IPS DF 4.7 (cell line): ENCODE measurements at regions not wholly inside any gene's neighbourhood (a gene's known extent, or its start where the extent isn't known, plus 50 kb on each side); places are given as distances from the start of the nearest gene placed in this dataset.

Experiments
- DNase-seq: peaks from one replicate; pipeline ENCODE4 v3.0.0-alpha.2; 2013; ENCODE audit warnings: low spot score; ENCODE audit errors: extremely low read depth

DNA sequence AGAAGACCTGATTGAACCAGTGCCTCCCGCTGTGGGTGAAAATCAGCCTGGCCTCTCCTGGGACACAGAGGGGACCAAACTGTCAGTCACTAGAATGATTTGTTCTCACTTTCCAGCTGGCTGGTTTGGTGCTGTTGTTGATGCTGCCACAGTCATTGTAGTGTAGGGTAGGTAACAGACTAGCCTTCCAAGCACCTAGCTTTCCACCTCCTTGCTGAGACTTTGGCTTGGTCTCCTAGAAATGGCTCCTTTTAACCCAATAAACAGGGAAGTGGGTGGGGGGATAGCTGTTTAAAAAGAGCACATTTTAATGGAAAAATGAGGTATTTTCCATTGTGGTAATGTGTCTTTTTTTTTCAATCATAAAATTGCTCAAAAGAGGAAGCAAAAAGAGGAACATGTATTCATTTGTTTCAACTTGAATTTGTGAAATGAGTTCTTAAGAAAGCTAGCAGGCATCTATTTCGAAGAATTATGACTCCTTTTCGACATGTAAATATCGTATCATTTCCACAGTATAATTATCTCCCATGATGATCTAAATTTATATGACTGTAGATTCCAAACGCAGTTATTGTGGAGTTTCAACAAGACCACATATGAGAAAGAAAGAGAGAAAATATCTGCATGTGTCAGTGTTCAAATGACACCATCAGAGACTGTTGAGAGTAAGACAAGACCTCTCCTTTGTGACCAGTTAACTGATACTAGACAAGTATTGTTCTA, 190.1 kb downstream of the HLX start:
- no peak for DNase-seq

GRCh38 chr1:221069986-221070385, 190.7 kb downstream of the HLX start:
- no peak for DNase-seq

GRCh38 chr1:221071777-221072176, 192.5 kb downstream of the HLX start:
- no peak for DNase-seq

DNA sequence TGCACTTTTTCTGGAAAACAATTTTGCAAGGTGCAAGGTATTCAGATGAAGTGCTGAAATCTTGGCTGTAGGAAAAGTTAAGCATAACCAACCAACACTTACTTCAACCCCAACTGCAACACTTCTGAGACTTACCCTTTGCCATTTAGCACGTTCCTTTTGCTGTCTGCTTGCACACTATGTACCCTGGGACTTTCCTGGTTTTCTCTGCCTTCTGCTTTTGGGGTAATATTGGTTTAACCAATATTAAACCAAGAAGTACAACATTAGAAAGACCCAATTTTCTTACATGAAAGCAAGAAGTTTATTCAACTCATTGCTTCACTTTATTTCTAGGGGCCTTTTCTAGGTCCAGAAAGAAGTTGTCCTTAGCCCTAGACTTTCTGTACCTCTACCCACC, 193.0 kb downstream of the HLX start:
- DNase-seq, result no peak

DNA sequence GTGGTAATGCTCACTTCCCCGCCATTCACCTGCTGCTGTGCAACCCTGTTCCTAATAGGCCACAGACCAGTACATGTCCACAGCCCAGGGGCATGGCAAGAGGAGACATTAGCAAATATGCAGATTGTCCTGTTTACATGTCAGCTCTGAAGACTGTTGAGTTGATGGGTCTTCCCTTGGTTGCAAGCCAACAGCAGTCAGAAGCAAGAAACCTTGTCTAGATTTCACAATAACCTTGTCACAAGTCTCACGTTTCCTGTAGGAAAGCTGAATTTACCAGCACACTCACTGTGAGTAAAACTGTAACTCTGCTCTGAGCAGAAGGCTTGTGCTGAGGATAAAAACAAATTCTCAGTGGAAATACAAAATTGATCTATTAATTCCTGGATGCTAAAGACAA, 195.1 kb downstream of the HLX start:
- no peak for DNase-seq

DNA sequence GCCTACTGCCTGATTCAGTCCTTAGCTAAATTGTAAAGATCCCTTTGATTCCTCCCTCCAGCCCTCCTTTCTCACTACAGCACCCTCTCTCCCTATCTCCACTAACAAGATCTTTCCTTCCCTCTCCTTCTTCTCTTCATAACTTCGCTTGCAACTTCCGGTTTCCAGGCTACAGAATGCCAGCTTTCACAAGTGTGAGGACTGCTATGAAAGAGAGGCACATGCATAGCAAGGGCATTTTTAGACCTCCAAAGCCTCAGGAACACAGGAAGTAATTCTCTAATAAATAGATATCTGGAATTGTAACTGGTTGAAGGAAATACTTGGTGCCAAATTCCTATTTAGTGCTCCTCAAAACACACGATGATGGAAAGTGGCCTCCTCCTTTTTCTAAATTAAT, 196.7 kb downstream of the HLX start:
- no peak for DNase-seq

DNA sequence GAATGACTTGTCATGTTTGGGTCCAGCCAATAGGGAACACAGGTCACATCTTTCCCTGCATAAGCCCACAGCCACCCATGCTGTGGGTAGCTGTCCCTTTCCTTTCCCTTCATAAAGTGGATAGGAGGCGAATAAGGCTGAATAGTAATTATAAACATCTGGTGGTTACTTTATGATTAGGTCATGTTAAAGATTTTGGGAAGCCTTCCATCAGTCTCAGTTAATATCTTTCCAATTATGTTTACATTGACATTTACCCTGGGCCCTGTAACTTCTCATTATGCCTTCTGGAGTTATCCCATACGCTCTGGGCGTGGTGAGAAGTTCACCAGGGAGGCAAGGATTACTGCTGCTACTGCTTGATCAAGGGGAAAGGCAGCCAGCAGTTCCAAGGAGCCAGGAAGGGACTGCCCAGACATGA, 197.2 kb downstream of the HLX start:
- DNase-seq, result no peak

- no peak for DNase-seq
Observed at GRCh38 chr1:221078260-221078965, 199.2 kb downstream of the HLX start.

DNA sequence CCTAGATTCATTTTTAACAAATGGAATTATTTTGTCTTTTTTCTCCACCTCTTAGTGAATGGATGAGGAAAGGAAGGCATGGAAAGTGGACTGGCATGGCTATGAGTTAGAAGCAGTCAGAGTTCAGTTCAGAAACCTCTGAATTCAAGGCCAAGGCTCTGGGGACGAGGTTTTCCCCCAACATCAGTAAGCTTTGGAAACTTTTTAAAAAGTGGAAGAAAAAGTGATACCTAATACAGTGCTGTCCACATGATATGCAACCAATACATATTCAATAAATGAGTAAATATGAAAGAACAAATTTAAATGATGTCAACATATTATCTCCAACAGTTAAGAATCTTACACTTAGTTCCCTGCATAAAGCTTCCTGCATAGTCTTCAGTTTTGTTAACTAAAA, 204.7 kb downstream of the HLX start:
- no peak for DNase-seq

DNA sequence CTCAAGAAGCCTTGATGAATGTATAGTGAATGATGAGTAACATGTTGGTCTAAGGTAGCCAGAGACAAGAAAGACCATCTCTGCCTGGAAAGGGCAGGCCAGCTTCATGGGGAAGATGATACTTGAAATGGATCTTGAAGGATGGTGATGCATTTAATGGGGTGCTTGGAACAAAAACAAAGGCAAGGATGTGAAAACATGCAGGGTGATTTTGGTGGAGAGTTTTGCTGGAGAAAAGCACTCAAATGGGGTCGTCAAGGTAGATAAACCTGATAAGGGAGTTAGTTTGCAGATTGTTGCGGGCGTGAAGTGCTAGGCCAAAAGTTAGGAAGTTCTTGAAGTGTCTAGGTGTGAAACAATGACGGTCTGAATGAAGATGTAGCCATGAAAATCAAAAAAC, 205.4 kb downstream of the HLX start:
- DNase-seq, result no peak

GRCh38 chr1:221085701-221086375, 206.6 kb downstream of the HLX start:
- DNase-seq, result no peak

DNA sequence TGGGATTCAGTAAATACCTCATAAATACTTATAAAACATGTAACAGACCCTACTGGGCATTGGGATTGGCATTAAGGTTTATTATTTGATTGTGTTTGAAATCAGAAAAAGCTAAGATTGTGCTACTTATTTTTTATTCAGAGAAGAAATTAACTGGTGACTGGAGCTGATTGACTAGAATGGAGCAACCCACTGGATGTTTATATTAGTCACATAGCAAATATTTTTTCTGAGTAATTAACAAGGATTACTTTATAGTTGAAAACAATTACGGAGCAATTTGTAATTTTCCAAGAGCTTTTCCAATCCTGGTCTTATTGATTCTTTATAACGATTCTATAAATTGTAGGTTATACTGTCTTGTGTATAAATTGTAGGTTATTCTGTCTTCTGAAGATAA, 208.7 kb downstream of the HLX start:
- no peak for DNase-seq

DNA sequence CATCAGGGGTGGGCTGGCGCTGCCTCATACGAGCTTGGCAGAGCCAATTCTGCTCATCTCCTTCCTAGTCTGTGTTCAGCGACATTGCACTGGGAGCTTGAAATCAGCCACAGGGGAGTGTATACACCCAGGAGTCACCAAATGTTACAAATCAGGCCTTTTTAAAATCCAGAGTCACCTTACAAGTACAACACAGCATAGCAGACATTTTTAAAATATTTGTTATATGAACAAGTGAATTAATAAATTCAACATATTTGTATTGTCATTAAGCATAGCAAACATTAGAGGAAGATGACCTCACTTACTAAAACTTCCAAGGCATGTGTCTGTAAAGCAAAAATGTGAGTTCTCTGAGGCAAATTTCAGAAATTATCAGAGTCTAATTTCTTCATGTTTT, 210.0 kb downstream of the HLX start:
- no peak for DNase-seq

DNA sequence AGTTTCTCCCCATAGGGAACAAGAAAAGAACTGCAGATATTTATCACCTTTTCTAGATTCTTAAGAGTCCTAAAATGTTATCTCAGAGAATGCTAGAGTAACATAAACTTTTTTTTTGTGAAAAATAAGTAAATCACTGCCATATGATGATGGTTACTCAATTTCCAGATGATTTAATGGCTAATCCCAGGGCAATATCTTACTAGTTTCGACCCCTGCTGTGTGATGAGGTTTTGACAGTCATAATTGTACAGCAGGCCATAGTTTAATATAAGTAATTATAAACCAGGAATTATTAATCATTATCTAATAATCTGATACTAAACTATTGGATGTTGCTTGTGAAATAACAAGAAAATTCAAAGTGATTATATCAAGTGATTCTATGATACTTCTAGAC, 210.6 kb downstream of the HLX start:
- no peak for DNase-seq

DNA sequence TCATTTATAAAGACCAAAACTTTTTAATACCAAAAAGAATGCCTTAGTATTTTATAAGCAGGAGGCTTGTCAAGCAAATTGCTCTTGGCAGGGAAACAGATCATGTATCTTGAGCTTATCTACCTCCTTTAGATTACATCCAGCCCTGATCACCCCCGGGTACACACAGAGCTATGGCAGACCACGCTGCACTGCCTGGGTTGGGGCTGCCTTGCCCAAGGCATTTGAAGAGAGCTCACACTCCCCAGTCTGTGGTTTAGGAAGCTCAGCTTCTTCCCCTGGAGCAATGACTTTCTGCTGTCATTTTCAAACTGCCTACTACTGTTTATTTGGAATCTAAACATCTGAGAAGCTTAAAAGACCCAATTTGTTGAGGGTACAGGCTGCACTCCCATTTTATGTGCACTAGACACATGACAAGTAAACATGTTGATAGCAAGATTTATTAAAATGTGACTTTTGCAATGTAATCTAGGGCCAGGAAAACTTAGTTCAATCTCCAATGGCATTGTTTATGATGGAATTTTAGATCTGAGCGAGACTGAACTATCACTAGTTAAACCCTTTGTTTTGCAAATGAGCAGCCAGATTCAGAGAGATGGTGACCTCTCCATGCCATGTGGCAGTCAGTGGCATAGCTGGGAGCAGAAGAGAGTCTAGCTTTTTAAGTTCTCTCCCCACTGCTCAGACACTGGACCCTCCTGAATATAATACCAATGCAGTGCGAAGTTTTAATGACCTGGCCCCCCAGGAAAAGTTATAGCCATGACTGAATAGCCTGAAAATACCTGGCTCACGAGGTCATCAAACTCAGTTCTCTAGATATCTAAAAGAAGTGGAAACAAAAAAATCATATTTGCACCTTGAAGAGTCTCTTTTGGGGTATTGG, 214.9 kb downstream of the HLX start:
- no peak for DNase-seq

DNA sequence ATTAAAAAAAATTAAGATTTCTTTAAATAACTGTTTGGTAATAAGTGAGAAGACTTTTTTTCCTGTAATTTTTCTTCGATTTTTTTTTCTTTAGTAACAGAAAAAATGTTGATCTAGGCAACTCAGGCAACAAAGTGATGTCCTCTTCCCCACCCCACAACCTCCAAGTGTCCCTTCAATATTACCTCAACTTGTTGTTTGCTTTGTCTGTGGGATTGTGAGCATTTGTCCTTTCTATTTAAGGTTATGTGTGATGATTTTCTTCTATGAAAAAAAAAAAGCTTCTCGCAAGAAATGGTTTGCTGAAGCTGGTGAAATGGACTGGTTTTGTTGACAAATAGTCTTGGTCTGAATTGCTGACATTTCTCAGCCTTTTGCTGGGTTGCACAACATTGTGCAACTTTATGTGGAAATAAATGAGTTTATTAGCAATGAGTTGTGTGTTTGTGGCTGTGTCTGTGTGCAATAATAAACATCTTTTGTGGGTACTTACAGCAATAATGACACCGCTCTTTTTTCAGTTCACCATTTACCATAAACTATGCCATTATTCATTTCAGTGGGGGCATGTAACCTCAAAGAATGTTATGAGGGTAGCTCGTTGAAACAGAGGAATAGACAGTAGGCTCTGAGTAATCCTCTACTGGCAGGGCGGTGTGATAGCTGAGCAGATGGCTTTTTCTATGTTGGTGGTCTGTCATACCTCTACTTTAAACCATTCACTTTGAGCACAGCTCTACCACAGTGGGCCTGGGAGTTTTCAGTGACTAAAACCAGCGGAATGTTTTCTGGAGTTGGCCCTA, 218.4 kb downstream of the HLX start:
- DNase-seq, result no peak

- no peak for DNase-seq
Observed at GRCh38 chr1:221098471-221099405, 219.5 kb downstream of the HLX start.

DNA sequence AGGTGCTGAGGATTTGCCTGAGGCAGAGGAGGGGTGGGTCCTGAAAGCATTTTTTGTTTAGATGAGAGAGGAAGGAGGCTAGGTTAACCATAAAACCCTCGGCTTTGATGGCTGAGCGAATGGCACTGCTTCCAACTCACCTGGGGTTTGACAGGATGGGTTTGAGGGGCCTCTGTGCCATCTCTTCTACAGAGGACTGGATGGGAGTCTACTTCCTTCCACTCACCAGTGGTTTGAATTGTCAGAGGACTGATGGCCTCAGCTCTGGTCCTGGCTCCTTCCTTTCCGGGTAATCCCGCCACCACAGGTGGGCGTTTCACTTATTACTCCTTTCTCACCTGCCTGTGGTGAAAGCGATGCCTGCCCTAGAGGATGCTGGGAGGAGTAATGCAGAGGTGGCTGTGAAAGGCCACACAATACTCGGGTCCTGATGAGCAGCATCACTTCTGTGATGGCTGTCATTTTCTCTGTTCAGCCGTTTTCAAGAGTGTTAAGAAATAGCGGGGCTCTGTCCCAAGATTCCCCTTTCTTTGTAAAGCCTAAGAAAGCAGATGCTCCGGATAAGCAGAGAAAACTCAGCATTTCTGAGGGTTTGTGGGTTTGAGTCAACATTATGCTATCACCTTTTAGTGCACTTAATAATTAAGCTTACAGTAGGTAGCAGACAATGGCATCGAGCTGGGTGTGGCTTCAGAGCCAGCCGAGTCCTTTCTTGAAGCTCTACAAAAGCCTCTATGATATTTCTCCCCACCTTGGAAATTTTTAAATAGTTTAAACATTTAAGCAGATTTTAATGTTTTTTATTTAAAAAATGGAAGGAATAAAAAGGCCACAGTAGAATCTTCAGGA, 220.7 kb downstream of the HLX start:
- DNase-seq, result no peak

- no peak for DNase-seq
Observed at GRCh38 chr1:221100611-221101010, 221.4 kb downstream of the HLX start.
